SU-DHL-6 (cell line): ENCODE measurements at regions not wholly inside any gene's neighbourhood (a gene's known extent, or its start where the extent isn't known, plus 50 kb on each side); places are given as distances from the start of the nearest gene placed in this dataset.

Source experiments
- EZH2phosphoT487 ChIP-seq: fragments of 200-600 bp; sonication (generic), shearing (Covaris generic); conservative IDR thresholded peaks from 2 replicates; pipeline ENCODE4 v1.6.1; 2018; ENCODE audit warnings: mild to moderate bottlenecking, antibody characterized with exemption, low read length, moderate library complexity, mixed read lengths
- TF ChIP-seq, protein P1 (sequence below): fragments of 200-600 bp; sonication (generic); IDR thresholded peaks from one replicate; pipeline ENCODE4 v1.5.1; 2017; ENCODE audit warnings: antibody characterized with exemption, mild to moderate bottlenecking, low read length, moderate library complexity; ENCODE audit not compliant: insufficient read depth, poor library complexity, severe bottlenecking

DNA sequence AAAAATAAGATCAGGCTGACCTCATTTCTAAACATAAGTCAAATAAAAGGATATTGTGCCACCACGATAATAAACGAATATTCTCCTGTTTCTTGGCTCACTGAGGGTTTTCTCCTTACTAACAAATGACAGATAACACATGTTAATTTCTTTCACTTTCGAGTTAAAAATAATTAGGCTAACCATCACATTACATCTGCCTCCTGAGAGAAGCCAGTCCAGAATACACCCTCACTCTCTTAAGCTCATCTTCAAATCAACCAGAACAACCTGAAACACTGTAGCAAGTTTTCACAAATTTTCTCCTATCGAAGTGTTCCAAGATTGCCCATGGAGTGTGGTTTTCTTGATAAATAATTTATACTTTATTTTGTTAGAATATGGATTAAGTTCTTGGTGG is 1285.6 kb upstream of the EYS start:
- TF ChIP-seq, protein P1, sequence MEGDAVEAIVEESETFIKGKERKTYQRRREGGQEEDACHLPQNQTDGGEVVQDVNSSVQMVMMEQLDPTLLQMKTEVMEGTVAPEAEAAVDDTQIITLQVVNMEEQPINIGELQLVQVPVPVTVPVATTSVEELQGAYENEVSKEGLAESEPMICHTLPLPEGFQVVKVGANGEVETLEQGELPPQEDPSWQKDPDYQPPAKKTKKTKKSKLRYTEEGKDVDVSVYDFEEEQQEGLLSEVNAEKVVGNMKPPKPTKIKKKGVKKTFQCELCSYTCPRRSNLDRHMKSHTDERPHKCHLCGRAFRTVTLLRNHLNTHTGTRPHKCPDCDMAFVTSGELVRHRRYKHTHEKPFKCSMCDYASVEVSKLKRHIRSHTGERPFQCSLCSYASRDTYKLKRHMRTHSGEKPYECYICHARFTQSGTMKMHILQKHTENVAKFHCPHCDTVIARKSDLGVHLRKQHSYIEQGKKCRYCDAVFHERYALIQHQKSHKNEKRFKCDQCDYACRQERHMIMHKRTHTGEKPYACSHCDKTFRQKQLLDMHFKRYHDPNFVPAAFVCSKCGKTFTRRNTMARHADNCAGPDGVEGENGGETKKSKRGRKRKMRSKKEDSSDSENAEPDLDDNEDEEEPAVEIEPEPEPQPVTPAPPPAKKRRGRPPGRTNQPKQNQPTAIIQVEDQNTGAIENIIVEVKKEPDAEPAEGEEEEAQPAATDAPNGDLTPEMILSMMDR, result no peak
- no peak for TF ChIP-seq EZH2phosphoT487
